ENCODE measurements at regions not wholly inside any gene's neighbourhood (a gene's known extent, or its start where the extent isn't known, plus 50 kb on each side); places are given as distances from the start of the nearest gene placed in this dataset.
"Not testable (repeated sequence)": the region's sequence is repeated elsewhere in the genome, so short reads cannot be mapped to it uniquely, and the experiment has no call there.

DNA sequence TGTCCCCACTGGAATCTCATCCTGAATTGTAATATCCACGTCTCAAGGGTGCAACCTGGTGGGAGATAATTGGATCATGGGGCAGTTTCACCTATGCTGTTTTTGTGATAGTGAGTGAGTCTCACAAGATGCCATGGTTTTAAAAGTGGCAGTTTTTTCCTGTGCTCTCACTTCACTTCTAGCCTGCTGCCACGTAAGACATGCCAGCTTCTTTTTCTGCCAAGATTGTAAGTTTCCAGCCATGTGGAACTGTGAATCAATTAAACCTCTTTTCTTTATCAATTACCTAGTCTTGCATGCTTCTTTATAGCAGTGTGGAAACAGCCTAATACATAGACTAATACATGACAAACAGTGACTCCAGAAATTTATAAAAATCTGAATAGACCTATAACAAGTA is 1131.8 kb downstream of the PCDH7 start:
- no peak for DNase-seq

DNA sequence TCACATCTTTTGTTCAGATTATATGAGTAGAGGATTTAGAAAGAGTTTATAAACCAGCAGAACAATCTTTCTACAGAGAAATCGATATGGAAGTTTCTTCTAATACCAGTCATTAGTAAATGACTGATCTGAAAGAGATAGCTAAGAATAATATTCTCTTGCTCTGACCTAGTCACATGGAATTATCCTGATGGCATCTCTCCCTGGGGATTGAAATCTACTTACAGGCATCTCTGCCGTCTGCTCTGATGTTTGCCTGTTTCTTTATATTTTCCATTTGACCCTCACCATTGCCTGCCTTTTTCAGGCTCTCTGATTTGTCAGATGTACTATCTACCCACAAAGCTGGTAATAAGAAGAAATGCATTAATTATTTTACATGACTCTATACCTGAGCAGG is 1157.3 kb downstream of the PCDH7 start:
- DNase-seq, result no peak

DNA sequence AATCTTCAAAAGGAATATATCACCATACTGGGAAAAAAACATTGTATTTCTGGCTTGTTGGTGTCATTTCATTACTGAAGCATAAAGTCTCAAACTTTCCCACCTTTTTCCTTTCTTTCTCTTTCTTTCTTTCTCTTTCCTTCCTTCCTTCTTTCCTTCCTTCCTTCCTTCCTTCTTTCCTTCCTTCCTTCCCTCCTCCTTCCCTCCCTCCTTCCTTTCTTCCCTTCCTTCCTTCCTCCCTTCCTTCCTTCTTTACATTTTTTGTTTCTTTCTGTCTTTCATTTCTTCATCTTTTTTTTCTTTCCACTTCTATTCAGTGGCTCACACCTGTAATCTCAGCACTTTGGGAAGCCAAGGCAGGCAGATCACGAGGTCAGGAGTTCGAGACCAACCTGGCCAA is 1160.7 kb downstream of the PCDH7 start:
- DNase-seq, result not testable (repeated sequence)

DNA sequence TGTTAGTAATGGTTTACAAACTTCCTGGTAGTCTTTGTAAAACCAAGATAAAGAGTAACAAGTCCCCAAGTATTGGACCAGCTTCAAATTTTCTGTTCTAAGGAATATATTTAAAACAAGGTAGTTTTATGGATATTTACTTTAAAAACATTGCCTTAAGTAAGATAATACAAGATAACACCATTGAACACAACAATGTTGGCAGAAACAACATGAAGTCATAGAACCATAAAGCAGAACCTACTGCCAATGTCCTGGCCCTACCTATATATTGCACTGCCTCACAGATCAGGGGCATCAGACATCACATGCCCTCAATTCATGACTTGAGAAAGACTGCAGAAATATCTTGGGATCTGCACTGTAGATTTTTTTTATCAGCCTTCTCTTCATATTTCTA is 1176.2 kb downstream of the PCDH7 start:
- DNase-seq, result no peak

DNA sequence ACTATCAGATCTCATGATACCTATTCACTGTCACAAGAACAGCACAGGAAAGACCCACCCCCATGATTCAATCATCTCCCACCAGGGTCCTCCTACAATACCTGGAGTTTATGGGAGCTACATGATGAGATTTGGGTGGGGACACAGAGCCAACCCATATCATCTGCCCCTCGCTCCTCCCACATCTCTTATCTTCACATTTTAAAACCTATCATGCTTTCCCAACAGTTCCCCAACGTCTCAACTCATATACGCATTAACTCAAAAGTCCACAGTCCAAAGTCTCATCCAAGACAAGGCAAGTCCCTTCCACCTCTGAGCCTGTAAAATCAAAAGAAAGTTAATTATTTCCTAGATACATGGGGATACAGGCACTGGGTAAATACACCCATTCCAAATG is 1185.2 kb downstream of the PCDH7 start:
- DNase-seq, result no peak

DNA sequence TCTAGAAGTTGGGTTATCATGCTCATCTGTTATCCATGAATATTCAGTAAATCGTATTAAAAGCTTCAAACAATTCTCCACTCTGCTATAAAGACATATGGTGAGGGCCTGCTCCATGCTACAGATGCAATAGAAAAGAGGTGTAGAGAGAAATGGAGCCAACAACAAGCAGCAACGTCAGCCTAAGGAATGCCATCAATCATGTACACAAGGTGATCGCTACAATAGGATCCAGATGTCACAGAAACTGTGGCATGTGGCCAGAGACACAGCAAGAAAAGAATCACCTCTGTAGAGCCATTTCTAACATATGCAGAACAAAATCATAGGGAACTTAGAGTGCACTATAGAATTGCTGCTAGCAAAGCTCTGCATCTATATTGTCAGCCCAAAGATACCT is 1188.1 kb downstream of the PCDH7 start:
- DNase-seq, result no peak

DNA sequence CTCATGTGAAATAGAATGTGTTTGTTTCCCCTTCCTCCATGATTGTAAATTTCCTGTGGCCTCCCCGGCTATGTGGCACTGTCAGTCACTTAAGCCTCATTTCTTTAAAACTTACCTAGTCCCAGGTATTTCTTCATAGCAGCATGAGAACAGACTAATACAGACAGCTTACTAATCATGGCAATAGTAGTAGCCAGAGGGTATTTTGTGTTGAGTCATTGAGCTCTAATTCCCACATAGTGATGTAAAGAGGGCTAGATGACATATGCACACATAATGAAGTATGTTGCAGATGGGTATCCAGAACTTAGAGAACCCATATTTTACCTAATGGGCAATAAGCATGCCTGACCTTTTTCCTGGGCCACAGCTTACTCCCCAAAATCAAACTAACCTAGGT is 1197.2 kb downstream of the PCDH7 start:
- no peak for DNase-seq

DNA sequence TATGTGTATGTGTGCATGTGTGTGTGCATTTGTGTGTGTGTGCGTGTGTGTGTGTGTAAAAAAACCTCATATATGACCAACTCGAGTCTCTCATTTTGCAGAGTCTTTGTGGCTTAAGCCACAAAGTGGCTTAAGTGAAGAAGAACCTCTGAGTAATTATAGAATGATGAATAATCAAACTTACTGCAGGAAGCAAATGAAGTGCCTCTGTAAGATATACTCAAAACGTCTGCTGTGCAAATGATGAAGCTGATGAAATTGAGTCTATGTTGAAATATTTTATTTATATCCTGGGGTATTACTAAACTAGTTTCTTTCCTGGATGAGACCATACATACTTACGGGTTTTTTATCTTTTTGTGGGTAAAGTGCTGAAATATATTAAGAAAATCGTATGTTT is 1198.7 kb downstream of the PCDH7 start:
- no peak for DNase-seq

DNA sequence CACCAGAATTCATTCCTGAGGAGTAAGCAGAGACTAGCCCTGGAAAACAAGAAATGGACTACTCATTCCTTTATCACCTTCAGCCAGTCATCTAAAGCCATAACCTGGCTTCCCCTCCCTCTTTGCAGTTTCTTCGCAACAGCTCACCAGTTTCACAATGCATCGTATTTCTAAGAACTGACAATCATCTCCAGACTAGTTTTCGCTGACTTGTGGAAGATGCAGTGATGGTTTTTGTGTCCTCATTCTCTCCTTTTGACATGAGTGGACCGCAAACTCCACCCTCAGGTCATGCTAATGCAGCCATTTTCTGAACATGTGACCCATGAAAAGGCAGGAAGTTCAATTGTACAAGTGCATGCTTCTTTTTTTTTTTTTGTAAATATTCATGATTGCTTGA is 1203.5 kb downstream of the PCDH7 start:
- no peak for DNase-seq

DNA sequence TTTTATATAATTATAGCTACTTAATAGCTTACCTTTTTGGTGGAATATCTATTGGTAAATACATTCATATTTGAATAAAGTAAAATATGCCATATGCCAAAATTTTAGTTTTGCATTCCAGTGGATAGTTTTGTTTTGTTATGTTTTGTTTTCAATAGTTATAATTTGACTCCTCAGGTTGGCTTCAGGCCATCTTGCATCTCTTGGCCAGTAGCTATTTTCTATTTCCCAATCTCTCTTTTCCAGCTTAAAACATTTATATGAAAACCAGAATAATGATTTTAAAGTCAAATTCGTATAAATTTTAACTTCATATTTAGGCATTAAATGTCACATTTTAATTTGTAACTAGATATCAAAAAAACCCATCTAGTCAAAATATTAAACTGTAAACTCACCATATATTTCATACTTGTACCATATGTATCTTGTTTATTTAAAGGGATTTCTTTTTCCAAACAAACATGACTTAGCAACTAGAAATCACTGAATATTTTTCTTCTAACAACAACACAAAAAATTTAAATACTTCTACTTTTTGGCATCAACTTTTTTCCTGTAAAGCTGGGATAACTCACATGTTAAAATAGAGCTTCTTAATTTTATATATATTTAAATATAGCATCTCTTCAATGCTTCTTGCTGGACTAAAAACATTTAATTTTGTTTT is 1209.6 kb downstream of the PCDH7 start:
- DNase-seq, result no peak

DNA sequence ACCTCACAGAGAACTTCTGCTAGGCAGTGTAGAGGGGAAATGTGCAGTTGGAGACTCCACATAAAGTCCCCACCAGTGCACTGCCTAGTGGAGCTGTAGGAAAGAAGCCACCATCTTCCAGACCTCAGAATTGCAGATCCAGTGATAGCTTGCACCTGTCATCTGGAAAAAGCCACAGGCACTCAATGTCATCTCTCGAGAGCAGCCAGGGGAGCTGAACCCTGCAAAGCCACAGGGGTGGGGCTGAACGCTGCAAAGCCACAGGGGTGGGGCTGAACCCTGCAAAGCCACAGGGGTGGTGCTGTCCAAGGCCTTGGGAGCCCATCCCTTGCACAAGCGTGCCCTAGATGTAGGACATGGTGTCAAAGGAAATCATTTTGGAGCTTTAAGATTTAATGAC is 1226.3 kb downstream of the PCDH7 start:
- DNase-seq, result no peak

DNA sequence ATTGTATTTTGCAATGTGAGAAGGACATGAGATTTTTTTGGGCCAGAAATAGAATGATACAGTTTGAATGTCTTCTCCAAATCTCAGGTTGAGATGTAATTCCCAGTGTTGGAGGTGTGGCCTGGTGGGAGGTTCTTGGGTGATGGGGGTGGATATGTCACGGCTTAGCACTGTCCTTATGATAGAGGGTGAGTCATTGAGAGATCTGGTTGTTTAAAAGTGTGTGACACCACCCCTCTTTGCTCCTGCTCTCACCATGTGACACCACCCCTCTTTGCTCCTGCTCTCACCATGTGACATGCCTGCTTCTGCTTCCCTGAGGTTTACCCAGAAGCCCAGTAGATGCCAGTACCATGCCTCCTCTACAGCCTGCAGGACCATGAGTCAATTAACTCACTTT is 1226.9 kb downstream of the PCDH7 start:
- no peak for DNase-seq

DNA sequence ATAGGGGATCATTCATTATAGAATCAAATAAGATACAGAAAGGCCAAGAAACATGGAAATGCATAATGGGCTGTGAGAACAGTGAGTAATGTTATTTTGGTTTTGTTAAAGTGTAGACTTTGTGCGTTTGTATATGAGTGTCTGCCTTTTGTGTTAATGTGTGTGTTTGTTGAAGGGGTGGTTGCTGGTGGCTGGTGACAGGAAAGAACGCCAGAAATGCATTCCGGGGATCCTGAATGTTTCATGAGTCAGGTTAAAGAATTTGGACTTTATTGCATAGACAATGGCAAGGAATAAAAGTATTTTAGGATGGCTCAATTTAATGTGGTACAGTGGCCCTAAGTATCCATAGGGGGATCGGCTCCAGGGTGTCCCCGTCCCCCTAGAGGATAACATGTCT is 1228.9 kb downstream of the PCDH7 start:
- DNase-seq, result no peak

DNA sequence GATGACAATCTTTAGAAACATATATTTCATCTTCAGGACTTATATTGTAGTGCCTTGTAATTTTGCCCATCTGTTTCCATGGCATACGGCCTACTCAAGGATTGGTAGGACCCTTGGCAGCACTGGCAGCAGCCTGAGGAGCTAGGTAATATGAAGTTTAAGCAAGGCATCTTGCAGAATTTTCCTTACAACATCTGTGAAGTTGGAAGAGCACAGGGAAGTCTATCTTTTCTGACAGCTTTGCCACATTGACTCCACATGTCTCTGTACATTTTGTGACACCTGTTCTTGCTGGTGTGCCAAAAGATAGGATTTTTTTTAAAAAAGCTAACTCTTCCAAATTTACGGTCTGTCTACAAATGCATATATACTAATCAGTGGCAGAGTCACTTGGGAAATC is 1235.2 kb downstream of the PCDH7 start:
- DNase-seq, result no peak

DNA sequence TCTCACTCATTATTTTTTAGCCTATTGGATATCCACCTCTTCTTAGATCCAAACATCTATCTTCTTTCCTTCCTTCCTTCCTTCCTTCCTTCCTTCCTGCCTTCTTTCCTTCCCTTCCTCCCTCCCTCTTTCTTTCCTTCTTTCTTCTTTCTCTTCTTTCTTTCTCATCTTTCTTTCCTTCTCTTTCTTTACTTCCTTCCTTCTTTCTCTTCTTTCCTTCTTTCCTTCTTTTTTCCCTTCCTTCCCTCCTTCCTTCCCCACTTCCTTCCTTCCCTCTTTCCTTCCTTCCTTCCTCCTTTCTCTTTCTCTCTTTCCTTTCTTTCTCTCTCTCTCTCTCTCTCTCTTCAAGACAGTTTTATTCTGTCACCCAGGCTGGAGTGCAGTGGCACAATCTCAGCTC is 1239.8 kb downstream of the PCDH7 start:
- no peak for DNase-seq

DNA sequence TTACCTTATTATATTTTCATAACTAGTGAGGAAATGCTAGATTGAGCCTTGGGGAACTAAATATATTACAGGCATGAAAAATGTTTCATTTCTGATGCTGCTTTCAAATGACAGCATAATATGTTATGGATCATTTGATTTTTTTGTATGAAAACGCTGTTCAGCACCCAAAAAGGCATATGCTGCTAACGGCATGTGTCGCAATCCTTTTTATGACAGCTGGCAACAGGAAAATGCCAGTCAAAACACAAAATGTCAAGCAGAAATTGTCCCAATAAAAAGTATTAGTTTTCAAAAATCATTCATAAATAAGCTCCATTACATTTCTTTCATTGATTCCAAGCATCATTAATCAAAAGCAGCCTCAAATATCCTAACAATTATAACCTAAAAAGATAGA is 1244.5 kb downstream of the PCDH7 start:
- DNase-seq, result no peak

DNA sequence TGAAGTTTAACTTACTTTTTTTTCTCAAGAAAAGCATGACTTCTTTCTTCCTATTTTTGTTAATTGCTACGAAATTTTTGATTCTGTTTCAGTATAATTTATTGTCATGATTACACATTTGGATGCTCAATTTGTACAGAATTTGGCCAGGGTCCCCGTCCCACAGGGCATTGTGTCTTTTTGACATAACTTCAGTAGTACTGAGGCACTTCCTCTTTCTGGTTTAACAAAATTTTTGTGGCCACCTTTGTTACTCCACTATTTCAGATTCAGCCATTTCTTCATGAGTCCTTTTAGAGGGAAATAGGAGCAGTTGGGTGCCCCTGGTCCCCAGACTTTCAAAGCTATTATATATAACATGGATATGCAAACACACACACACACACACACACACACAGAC is 1248.7 kb downstream of the PCDH7 start:
- no peak for DNase-seq

DNA sequence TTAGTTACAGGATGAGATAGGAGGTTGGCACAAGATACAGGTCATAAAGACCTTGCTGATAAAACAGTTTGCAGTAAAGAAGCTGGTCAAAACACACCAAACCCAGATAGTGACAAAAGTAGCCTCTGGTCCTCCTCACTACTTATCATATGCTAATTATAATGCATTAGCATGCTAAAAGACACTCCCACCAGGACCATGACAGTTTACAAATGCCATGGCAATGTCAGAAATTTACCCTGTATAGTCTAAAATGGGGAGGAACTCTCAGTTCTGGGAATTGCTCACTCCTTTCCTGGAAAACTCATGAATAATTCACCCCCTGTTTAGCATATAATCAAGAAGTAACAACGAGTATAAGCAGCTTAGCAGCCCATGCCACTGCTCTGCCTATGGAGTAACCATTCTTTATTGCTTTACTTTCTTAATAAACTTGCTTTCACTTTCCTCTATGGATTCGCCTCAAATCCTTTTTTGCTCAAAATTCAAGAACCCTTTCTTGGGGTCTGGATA is 1254.4 kb downstream of the PCDH7 start:
- no peak for DNase-seq

DNA sequence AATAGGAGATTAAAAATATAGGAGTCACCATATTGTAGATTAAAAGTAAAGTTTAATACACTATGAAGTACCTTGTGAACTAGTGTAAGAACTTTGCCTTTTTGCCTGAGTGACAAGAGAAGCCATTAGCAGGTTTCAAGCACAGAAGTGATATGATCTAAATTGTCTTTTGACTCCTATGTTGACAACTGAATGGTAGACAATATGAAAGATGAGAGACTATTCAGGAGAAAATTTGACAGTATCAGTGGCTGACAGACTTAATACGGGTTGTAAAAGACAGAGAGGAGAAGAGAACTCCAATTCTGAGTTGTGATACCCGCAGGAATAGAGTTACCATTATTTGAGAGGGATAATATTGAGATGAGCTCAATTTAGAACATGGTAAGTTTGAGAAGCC is 1259.8 kb downstream of the PCDH7 start:
- DNase-seq, result no peak

DNA sequence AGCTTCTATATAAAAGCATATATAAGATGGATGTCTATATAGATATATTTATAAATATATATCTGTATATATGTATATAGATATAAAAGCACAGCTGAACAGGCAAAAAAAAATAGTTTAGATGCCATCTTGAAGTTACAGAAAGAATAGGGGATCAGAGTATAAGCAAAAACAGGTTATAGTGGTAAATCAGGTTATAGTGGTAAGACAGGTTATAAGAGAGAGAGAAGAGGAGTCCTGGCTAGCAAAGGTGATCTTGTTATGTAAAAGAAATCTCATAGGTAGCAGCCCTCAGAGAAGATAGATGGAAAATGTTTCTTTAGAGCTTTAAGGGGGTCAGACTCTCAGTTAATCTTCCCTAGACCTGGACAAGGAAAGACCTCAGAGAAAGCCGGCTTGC is 1263.1 kb downstream of the PCDH7 start:
- no peak for DNase-seq

DNA sequence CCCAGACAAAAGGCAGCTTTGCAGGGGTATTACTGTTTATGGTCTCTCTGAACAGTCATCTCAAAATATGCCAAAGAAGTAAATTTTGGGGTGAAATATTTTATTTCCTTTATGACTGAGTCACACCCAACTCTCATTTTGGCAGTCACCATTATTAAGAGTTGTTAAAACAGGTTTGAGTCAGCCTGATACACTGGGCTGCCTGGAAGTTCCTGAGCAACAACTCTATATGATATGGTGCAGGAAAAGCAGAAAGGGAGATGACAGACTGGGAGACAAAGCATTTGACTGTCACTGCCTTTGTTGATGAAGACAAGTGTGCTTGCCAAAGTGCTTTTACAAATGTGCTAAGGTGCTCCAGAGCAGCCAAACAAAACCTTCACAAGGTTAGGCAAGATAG is 1263.5 kb downstream of the PCDH7 start:
- no peak for DNase-seq

DNA sequence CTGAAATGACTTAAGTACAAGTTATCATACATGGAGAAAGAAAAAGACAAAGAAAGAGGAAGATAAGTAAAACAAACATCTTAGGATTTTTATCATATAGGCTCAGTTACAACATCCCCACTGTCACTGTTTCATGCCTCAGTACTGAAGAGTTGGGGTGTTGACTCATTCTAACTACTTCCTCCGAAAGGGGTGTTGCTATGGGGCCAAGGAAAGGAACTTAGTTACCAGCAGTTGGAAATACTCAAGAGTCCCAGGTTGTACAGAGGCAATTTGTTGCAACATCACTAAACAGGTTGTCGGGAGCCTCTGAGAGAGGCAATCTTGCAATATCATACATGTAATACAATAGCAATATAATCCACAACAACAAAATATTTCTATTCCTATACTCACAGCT is 1264.7 kb downstream of the PCDH7 start:
- DNase-seq, result no peak

DNA sequence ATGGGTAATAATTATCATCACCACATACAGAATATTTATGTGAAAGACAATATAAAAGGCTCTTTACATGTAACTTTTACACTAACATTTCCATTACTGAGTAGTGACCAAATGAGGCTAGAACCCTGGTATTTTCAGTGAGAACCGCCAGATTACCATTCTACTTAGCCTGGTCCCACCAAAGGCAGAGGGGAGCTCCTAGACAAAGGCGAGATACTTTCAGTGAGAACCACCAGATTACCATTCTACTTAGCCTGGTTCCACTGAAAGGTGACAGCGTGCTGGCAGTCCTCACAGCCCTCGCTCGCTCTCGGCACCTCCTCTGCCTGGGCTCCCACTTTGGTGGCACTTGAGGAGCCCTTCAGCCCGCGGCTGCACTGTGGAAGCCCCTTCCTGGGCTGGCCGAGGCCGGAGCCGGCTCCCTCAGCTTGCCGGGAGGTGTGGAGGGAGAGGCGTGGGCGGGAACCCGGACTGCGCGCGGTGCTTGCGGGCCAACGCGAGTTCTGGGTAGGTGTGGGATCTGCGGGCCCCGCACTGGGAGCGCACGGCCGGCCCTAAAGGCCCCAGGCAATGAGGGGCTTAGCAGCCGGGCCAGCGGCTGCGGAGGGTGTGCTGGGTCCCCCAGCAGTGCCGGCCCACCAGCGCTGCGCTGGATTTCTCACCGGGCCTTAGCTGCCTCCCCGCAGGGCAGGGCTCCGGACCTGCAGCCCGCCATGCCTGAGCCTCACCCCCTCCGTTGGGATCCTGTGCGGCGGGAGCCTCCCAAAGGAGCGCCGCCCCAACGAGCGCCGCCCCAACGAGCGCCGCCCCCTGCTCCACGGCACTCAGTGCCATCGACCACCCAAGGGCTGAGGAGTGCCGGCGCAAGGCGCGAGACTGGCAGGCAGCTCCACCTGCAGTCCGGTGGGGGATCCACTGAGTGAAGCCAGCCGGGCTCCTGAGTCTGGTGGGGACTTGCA is 1276.1 kb downstream of the PCDH7 start:
- DNase-seq, result no peak

DNA sequence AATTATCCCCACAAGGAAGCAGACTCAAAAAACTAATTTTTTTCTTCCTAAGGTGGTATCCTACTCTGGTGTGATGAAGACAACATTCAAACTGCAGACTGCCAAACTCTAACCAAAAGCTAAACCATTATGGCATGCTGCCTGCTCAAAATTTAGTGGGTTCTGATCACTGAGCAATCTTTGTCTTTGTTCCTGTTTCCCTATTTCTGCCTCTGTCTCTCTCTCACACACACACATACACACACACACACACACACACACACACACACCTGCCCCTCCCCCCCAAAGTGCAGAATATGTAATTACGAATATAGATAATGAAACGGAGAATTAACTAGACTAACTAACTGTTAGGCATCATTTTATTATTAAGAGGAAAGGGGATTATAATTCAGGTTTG is 1278.6 kb downstream of the PCDH7 start:
- DNase-seq, result no peak
